ENCODE measurements at regions not wholly inside any gene's neighbourhood (a gene's known extent, or its start where the extent isn't known, plus 50 kb on each side); places are given as distances from the start of the nearest gene placed in this dataset.

GRCh38 chr16:27691721-27692120 is 141.8 kb downstream of the KATNIP start:
- H3K9me3 ChIP-seq (ENCODE audit: control insufficient read depth, low read depth, low read length), result no peaks in the 10 kb centered on the region
- no peak overlapping the region for H2AK5ac ChIP-seq (ENCODE audit: insufficient read length, low read length)
- H4K8ac ChIP-seq (replicated peaks; ENCODE audit: insufficient read length, low read depth, low read length), result no peak overlapping the region
- H4K5ac ChIP-seq (ENCODE audit: insufficient read length, low read depth, low read length), result no peak overlapping the region
- H3K27ac ChIP-seq (ENCODE audit: insufficient read length, low read depth, low read length), result no peak overlapping the region
- no peak overlapping the region for H2BK120ac ChIP-seq (ENCODE audit: low read depth, low read length, poor library complexity, severe bottlenecking)
- no peak overlapping the region for H3K56ac ChIP-seq (ENCODE audit: insufficient read length, low read depth, low read length)
- H3K79me2 ChIP-seq (ENCODE audit: insufficient read depth, low read length), result no peaks in the 10 kb centered on the region
- H3K4ac ChIP-seq (ENCODE audit: low read depth, low read length), result no peak overlapping the region
- no peak overlapping the region for H3T11ph ChIP-seq (ENCODE audit: low read length)
- no peak for DNase-seq
- no peaks in the 10 kb centered on the region for H3K27me3 Mint-ChIP-seq (ENCODE audit: low read depth)
- no peak overlapping the region for H3K9ac ChIP-seq (ENCODE audit: extremely low read depth, insufficient read length, low read length)
- peaks cover 12 to 13% of the 10 kb centered on the region in 2 experiments for H3K4me1 Mint-ChIP-seq
- no peak for TF ChIP-seq CTCF (conservative IDR thresholded peaks at IDR 0.05)
- H3K4me3 Mint-ChIP-seq, result no peak overlapping the region; a peak in 1 of 5 replicates
- no peaks in the 10 kb centered on the region for H3K23me2 ChIP-seq (ENCODE audit: insufficient read length, low read depth, low read length, poor library complexity, severe bottlenecking)
- no peaks in the 10 kb centered on the region for H3K4me1 ChIP-seq (ENCODE audit: insufficient read depth, low read length)
- no peak overlapping the region for H3K23ac ChIP-seq (ENCODE audit: insufficient read length, low read depth, low read length)
- no peak overlapping the region for H4K91ac ChIP-seq (ENCODE audit: insufficient read length, low read depth, low read length)
- no peaks in the 10 kb centered on the region for H3K27me3 ChIP-seq (ENCODE audit: insufficient read depth, low read length)
- no peaks in the 10 kb centered on the region for H3K79me1 ChIP-seq (ENCODE audit: insufficient read depth, low read depth, low read length, poor library complexity, severe bottlenecking)
- H3K4me2 ChIP-seq (ENCODE audit: insufficient read depth, insufficient read length, low read length), result no peak overlapping the region
- no peak overlapping the region for H2AFZ ChIP-seq (ENCODE audit: low read length)
- no peak overlapping the region for H2BK20ac ChIP-seq (ENCODE audit: low read depth, low read length, poor library complexity, severe bottlenecking)
- H3K36me3 Mint-ChIP-seq (ENCODE audit: insufficient read depth in 1 of 3, low read depth in 3 of 3), result no peaks in the 10 kb centered on the region
- H3K14ac ChIP-seq (ENCODE audit: insufficient read depth, low read length), result no peak overlapping the region
- H2BK12ac ChIP-seq (ENCODE audit: insufficient read length, low read depth, low read length), result no peak overlapping the region
- H2BK5ac ChIP-seq (ENCODE audit: insufficient read length, low read length), result no peak overlapping the region
- WGBS (ENCODE audit: extremely low coverage, insufficient read length, low lambda C conversion rate), result no CpG with 5 or more reads among the region's 4 CpGs
- H4K20me1 ChIP-seq (ENCODE audit: control insufficient read depth, insufficient read depth, insufficient read length), result no peaks in the 10 kb centered on the region
- peaks cover 0 to 2% of the 10 kb centered on the region in 2 experiments; a peak in 1 of 5 replicates for H3K9me3 Mint-ChIP-seq
- no peak overlapping the region; a peak in 1 of 7 replicates for H3K27ac Mint-ChIP-seq
- no peak overlapping the region for H3K18ac ChIP-seq (ENCODE audit: insufficient read length, low read depth, low read length)
- H2BK15ac ChIP-seq (ENCODE audit: low read depth, low read length), result no peak overlapping the region
